Kidney epithelial cell (primary cell): ENCODE measurements at regions not wholly inside any gene's neighbourhood (a gene's known extent, or its start where the extent isn't known, plus 50 kb on each side); places are given as distances from the start of the nearest gene placed in this dataset.

ENCODE experiments used
- DNase-seq: peaks from one replicate; pipeline ENCODE4 v3.0.0-alpha.2; 2010; ENCODE audit warnings: low read depth
- H3K27me3 ChIP-seq: 2 replicates; pipeline ENCODE4 v1.6.0; 2011; ENCODE audit warnings: low read length; ENCODE audit not compliant: control insufficient read depth, insufficient read depth
- H3K36me3 ChIP-seq: 2 replicates; pipeline ENCODE4 v1.5.1; 2011; ENCODE audit warnings: low read length; ENCODE audit not compliant: control insufficient read depth, insufficient read depth
- H3K4me3 ChIP-seq: 2 replicates; pipeline ENCODE4 v1.5.1; 2011; ENCODE audit warnings: low read depth, mild to moderate bottlenecking, control low read depth, low read length
- TF ChIP-seq, protein P1 (sequence below): IDR thresholded peaks from 2 replicates; pipeline ENCODE4 v1.5.1; 2011; ENCODE audit warnings: mild to moderate bottlenecking, moderate library complexity, low read length, control low read depth, inconsistent platforms; ENCODE audit not compliant: insufficient read depth, poor library complexity, severe bottlenecking

DNA sequence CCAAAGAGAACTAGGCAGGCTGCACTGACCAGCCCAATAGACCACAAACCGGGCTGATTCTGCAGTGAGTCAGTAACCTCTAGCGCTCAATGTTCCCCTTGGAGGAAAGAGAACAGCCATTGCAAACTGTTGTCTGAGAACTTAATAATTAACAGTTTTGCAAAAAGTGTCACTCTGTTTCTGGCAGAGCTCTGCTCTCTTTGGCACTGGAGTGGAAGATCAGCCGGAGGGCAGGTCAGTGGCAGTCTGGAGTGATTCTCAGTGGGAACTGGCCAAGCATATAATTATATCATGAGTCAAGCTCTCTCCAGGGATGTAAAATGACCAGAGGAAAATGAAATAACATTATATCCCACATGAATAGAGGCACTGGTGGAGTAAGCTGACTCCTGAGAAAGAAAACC lies 238.3 kb downstream of the HLX start:
- DNase-seq, result peak; percentile 96
- no peak overlapping the region for H3K4me3 ChIP-seq
- H3K27me3 ChIP-seq, result no peaks in the 10 kb centered on the region
- TF ChIP-seq, protein P1, sequence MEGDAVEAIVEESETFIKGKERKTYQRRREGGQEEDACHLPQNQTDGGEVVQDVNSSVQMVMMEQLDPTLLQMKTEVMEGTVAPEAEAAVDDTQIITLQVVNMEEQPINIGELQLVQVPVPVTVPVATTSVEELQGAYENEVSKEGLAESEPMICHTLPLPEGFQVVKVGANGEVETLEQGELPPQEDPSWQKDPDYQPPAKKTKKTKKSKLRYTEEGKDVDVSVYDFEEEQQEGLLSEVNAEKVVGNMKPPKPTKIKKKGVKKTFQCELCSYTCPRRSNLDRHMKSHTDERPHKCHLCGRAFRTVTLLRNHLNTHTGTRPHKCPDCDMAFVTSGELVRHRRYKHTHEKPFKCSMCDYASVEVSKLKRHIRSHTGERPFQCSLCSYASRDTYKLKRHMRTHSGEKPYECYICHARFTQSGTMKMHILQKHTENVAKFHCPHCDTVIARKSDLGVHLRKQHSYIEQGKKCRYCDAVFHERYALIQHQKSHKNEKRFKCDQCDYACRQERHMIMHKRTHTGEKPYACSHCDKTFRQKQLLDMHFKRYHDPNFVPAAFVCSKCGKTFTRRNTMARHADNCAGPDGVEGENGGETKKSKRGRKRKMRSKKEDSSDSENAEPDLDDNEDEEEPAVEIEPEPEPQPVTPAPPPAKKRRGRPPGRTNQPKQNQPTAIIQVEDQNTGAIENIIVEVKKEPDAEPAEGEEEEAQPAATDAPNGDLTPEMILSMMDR, result no peak
- no peaks in the 10 kb centered on the region for H3K36me3 ChIP-seq

DNA sequence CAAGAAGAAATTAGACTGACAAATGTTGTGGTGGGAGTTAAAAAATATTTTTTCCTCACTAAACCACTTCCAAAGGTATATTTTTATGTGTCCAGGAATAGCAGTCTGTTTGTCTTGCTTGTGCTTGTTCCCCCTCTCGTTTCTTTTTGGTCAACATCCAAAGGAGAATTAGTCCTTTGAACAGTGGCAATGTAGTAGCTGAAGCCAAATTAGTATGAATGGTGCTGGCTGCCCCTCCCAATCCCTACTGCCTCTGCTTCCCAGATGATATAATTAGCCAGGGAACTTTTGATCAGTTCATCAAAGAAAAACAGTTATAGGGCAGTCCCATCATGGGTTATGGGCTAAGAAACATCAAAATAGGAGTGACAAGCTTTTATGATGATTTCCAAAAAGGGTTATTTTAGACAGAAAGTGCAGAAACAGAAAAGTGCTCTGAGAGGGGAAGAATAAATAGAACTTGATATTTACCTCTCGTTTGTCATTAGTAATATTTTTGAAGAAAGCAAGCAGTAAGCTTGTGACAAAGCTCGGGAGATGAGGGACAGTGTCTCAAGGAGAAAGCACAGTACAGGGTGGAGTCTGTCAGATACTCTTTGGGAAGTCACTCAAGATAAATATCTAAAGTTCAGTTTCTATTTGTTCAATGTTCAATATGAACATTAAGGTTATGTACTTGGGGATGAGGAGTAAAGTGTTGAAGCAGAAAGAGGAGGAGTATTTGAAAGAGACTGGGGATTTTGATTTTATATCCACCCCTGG lies 239.1 kb downstream of the HLX start:
- H3K27me3 ChIP-seq, result no peaks in the 10 kb centered on the region
- H3K4me3 ChIP-seq, result no peak overlapping the region
- TF ChIP-seq, protein P1, result no peak
- no peaks in the 10 kb centered on the region for H3K36me3 ChIP-seq
- DNase-seq, result no peak

DNA sequence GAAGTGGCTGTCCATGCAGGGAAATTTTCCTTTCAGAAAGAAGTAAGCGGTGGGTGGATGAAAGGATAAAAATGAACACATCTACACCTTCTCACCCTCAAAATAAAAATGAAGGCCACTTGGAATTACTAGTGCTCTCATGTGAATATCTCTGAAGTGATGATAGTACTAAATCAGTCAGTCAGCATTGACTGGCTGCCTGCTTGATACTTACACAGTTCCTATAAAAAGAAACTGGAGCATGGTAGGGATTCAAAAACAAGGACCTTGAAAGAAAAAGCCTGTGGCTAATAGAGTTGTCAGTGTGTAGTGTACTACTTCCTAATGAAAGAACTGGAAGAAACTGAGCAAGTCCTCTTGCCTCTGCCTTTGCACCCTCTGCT lies 239.7 kb downstream of the HLX start:
- no peaks in the 10 kb centered on the region for H3K27me3 ChIP-seq
- DNase-seq, result no peak
- TF ChIP-seq, protein P1, result no peak

GRCh38 chr1:221122501-221122900 lies 243.3 kb downstream of the HLX start:
- H3K36me3 ChIP-seq, result no peaks in the 10 kb centered on the region
- DNase-seq, result no peak
- H3K4me3 ChIP-seq, result no peak overlapping the region
- H3K27me3 ChIP-seq, result no peaks in the 10 kb centered on the region
- TF ChIP-seq, protein P1, result no peak

More for the DNA sequence above, 239.7 kb downstream of the HLX start:
- Histone ChIP-seq H3K4me3 (no peak overlapping the region), H3K36me3 (no peaks in the 10 kb centered on the region)

- no peaks in the 10 kb centered on the region for H3K27me3 ChIP-seq
- DNase-seq, result no peak
- TF ChIP-seq, protein P1, result no peak
- H3K36me3 ChIP-seq, result no peaks in the 10 kb centered on the region
- H3K4me3 ChIP-seq, result no peak overlapping the region
Observed at GRCh38 chr1:221125976-221126375, 246.7 kb downstream of the HLX start.

DNA sequence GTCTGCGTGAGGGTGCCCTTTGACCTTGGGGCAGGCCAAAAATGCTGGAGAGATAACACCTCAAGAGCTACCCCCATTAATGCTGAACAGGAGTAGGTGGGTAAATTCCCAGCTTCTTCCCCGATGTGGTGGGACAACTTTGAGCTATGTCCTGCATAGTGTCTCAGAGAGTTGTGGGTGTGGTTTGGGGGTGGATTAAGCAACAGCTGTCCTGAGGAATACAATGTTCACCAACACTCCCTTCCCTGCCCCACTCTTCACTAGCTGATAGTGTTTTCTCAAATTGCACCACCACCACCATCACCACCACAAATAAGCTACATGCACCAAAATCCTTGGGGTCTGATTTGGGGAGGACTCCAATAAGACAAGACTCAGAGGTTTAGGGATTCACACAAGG lies 258.4 kb downstream of the HLX start:
- no peak overlapping the region for H3K4me3 ChIP-seq
- H3K27me3 ChIP-seq, result no peaks in the 10 kb centered on the region
- TF ChIP-seq, protein P1, result no peak
- DNase-seq, result no peak
- H3K36me3 ChIP-seq, result no peaks in the 10 kb centered on the region
